Bronchial epithelial cell (primary cell): ENCODE measurements at regions not wholly inside any gene's neighbourhood (a gene's known extent, or its start where the extent isn't known, plus 50 kb on each side); places are given as distances from the start of the nearest gene placed in this dataset.

Experiments used
- DNase-seq: peaks from one replicate; pipeline ENCODE4 v3.0.0-alpha.2; 2010; ENCODE audit warnings: low read depth
- FAIRE-seq: peaks from 2 replicates; lab custom pipeline; 2011; peaks lifted over from hg19 to GRCh38; lab: Jason Lieb, UNC
- H3K27me3 ChIP-seq: 2 replicates; pipeline ENCODE4 v1.5.1; 2011; ENCODE audit warnings: low read length; ENCODE audit not compliant: control insufficient read depth, insufficient read depth
- H3K36me3 ChIP-seq: 2 replicates; pipeline ENCODE4 v1.5.1; 2011; ENCODE audit warnings: low read length; ENCODE audit not compliant: control insufficient read depth, insufficient read depth
- H3K4me3 ChIP-seq: 2 replicates; pipeline ENCODE4 v1.5.1; 2011; ENCODE audit warnings: mild to moderate bottlenecking, low read depth, low read length, control low read depth
- CTCF ChIP-seq: IDR thresholded peaks from 2 replicates; pipeline ENCODE4 v1.5.1; 2011; ENCODE audit warnings: mild to moderate bottlenecking, moderate library complexity, low read length, control low read depth, inconsistent platforms; ENCODE audit not compliant: insufficient read depth, severe bottlenecking

- FAIRE-seq (no peak), DNase-seq (peak; percentile 29)
- no peak for TF ChIP-seq CTCF
- Histone ChIP-seq H3K4me3 (no peak overlapping the region), H3K36me3 (no peaks in the 10 kb centered on the region), H3K27me3 (no peaks in the 10 kb centered on the region)
These were observed 608.1 kb upstream of the CADM1 start for GRCh38 chr11:116112087-116112935.

GRCh38 chr11:116111546-116111945, 607.3 kb upstream of the CADM1 start:
- Histone ChIP-seq H3K36me3 (no peaks in the 10 kb centered on the region), H3K27me3 (no peaks in the 10 kb centered on the region), H3K4me3 (no peak overlapping the region)
- FAIRE-seq (no peak), DNase-seq (no peak)
- TF ChIP-seq CTCF = no peak

GRCh38 chr11:116110802-116111201, 606.6 kb upstream of the CADM1 start:
- DNase-seq = no peak
- peak; percentile 70 for FAIRE-seq
- no peak for TF ChIP-seq CTCF
- Histone ChIP-seq H3K4me3 (no peak overlapping the region), H3K36me3 (no peaks in the 10 kb centered on the region), H3K27me3 (no peaks in the 10 kb centered on the region)

- DNase-seq (no peak), FAIRE-seq (no peak)
- no peak overlapping the region for H3K4me3 ChIP-seq
- no peak for TF ChIP-seq CTCF
- no peaks in the 10 kb centered on the region for H3K27me3 ChIP-seq
- no peaks in the 10 kb centered on the region for H3K36me3 ChIP-seq
These were observed 606.1 kb upstream of the CADM1 start for GRCh38 chr11:116110356-116110755.

GRCh38 chr11:116109228-116109627, 605.0 kb upstream of the CADM1 start:
- Histone ChIP-seq H3K27me3 (no peaks in the 10 kb centered on the region), H3K36me3 (no peaks in the 10 kb centered on the region), H3K4me3 (no peak overlapping the region)
- FAIRE-seq = no peak
- no peak for TF ChIP-seq CTCF
- peak; percentile 71 for DNase-seq
